Posterior cingulate gyrus (tissue), 11 donors: ENCODE measurements at regions not wholly inside any gene's neighbourhood (a gene's known extent, or its start where the extent isn't known, plus 50 kb on each side); places are given as distances from the start of the nearest gene placed in this dataset.
"Not testable (repeated sequence)": the region's sequence is repeated elsewhere in the genome, so short reads cannot be mapped to it uniquely, and the experiment has no call there.

ENCODE experiments used
- DNase-seq, 10 donors: peaks; one replicate each; pipeline versions ENCODE4 v3.0.0 to v3.0.0-alpha.2; 2020 to 2021; ENCODE audit warnings: mixed read lengths in 3 of 10
- intact Hi-C: fragments of 100-400 bp; cut with DNase I; formaldehyde crosslinking; loops from one replicate; pipeline ENCODE4 v1.15.1; 2023

GRCh38 chr4:138821331-138821730, 194.2 kb upstream of the NOCT start:
- intact Hi-C loops, result no loop called here
- DNase-seq, result no peak

GRCh38 chr4:138816875-138817274, 198.7 kb upstream of the NOCT start:
- intact Hi-C loops, result no loop called here
- DNase-seq, result no peak

GRCh38 chr4:138815811-138816210, 199.8 kb upstream of the NOCT start:
- intact Hi-C loops, result no loop called here
- DNase-seq, result no peak

GRCh38 chr4:138805736-138806135, 209.8 kb upstream of the NOCT start:
- DNase-seq, result no peak
- intact Hi-C loops, result no loop called here

GRCh38 chr4:138804711-138805110, 210.9 kb upstream of the NOCT start:
- DNase-seq, result no peak
- intact Hi-C loops, result no loop called here

- no peak for DNase-seq
- intact Hi-C loops, result no loop called here
These were observed 212.5 kb upstream of the NOCT start for GRCh38 chr4:138803051-138803450.

- intact Hi-C loops, result no loop called here
- no peak for DNase-seq
These were observed 213.1 kb upstream of the NOCT start for GRCh38 chr4:138802499-138802898.

GRCh38 chr4:138800421-138800820, 215.2 kb upstream of the NOCT start:
- intact Hi-C loops, result no loop called here
- DNase-seq, result no peak

GRCh38 chr4:138798404-138798803, 217.2 kb upstream of the NOCT start:
- intact Hi-C loops, result no loop called here
- no peak for DNase-seq

GRCh38 chr4:138797646-138798045, 217.9 kb upstream of the NOCT start:
- intact Hi-C loops, result no loop called here
- no peak for DNase-seq

- intact Hi-C loops, result no loop called here
- no peak for DNase-seq
These were observed 218.8 kb upstream of the NOCT start for GRCh38 chr4:138796761-138797160.

- DNase-seq, result no peak
- intact Hi-C loops, result no loop called here
These were observed 224.8 kb upstream of the NOCT start for GRCh38 chr4:138790706-138791340.

- DNase-seq, result no peak
- intact Hi-C loops, result no loop called here
These were observed 225.8 kb upstream of the NOCT start for GRCh38 chr4:138789796-138790195.

GRCh38 chr4:138788857-138789256, 226.7 kb upstream of the NOCT start:
- no peak for DNase-seq
- intact Hi-C loops, result no loop called here

GRCh38 chr4:138788267-138788790, 227.3 kb upstream of the NOCT start:
- intact Hi-C loops, result no loop called here
- peak in 1 of 10 donors; percentile 42 for DNase-seq

- intact Hi-C loops, DNase-seq: not testable (repeated sequence)
These were observed 235.8 kb upstream of the NOCT start for GRCh38 chr4:138779761-138780160.

GRCh38 chr4:138775890-138776289, 239.7 kb upstream of the NOCT start:
- DNase-seq, result no peak
- intact Hi-C loops, result no loop called here

GRCh38 chr4:138775489-138775888, 240.1 kb upstream of the NOCT start:
- no peak for DNase-seq
- intact Hi-C loops, result no loop called here

- intact Hi-C loops, result no loop called here
- DNase-seq, result no peak
These were observed 240.6 kb upstream of the NOCT start for GRCh38 chr4:138774940-138775339.

GRCh38 chr4:138774125-138774524, 241.5 kb upstream of the NOCT start:
- not testable (repeated sequence) for DNase-seq

GRCh38 chr4:138773321-138773720, 242.3 kb upstream of the NOCT start:
- DNase-seq, result no peak
- intact Hi-C loops, result no loop called here

More at GRCh38 chr4:138774125-138774524, 241.5 kb upstream of the NOCT start:
- intact Hi-C loops, result not testable (repeated sequence)

- DNase-seq, result no peak
- intact Hi-C loops, result no loop called here
These were observed 243.2 kb upstream of the NOCT start for GRCh38 chr4:138772366-138772765.

- intact Hi-C loops, result no loop called here
These were observed 244.8 kb upstream of the NOCT start for GRCh38 chr4:138770818-138771217.

More at GRCh38 chr4:138770818-138771217, 244.8 kb upstream of the NOCT start:
- DNase-seq, result no peak
